HG03354 (cell line): ENCODE measurements at regions not wholly inside any gene's neighbourhood (a gene's known extent, or its start where the extent isn't known, plus 50 kb on each side); places are given as distances from the start of the nearest gene placed in this dataset.
"Not testable (repeated sequence)": the region's sequence is repeated elsewhere in the genome, so short reads cannot be mapped to it uniquely, and the experiment has no call there.

ENCODE experiments used
- ATAC-seq: cut with Tn5 transposase; IDR thresholded peaks from one replicate; pipeline ENCODE4 v1.9.1; 2021; ENCODE audit warnings: mild to moderate bottlenecking; ENCODE audit not compliant: unreplicated experiment, poor library complexity, severe bottlenecking

- ATAC-seq: no peak
Observed at GRCh38 chr12:84183576-84183975, 729.0 kb downstream of the SLC6A15 start.

- no peak for ATAC-seq
Observed at GRCh38 chr12:84174115-84174514, 738.5 kb downstream of the SLC6A15 start.

- no peak for ATAC-seq
Observed at GRCh38 chr12:84172823-84173424, 739.7 kb downstream of the SLC6A15 start.

DNA sequence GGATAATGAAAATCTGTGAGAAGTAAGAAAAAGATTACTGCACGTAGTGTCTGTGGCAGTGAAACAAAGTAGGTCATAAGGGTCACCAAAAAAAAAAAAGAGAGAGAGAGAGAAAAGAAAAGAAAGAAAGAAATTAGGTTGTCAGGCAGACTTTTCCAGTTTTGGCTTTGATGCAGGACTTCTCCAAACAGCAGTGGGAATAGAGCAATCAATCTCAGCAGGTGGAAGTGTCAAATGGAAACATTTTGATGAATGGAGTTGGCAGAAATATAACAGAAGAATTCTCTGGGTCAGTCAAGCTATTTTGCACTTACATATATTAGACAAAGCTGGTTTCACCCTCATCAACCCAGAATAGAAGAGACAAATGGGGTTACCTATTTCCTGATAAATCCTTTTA is 745.8 kb downstream of the SLC6A15 start:
- no peak for ATAC-seq

- no peak for ATAC-seq
Observed at GRCh38 chr12:84165998-84166571, 746.5 kb downstream of the SLC6A15 start.

GRCh38 chr12:84161296-84161695 is 751.3 kb downstream of the SLC6A15 start:
- no peak for ATAC-seq

GRCh38 chr12:84159260-84159659 is 753.3 kb downstream of the SLC6A15 start:
- no peak for ATAC-seq

DNA sequence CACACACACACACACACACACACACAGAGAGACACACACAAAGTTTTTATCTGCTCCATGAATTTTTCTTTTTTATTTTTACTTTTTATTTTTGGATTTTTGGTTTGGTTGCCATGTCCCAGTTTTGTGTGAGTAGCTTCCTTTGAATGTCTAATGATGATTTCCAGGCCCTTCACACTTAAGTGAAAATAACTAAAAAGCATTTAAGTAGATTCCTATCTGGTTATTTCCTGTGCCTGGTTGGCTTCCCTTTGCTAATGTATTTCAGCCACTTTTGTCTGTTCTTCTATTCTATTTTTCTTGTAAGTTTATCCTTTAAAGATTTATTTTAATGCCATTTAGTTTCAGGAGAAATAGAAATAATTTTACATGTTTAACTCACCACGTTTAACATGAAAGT is 755.4 kb downstream of the SLC6A15 start:
- ATAC-seq: no peak

DNA sequence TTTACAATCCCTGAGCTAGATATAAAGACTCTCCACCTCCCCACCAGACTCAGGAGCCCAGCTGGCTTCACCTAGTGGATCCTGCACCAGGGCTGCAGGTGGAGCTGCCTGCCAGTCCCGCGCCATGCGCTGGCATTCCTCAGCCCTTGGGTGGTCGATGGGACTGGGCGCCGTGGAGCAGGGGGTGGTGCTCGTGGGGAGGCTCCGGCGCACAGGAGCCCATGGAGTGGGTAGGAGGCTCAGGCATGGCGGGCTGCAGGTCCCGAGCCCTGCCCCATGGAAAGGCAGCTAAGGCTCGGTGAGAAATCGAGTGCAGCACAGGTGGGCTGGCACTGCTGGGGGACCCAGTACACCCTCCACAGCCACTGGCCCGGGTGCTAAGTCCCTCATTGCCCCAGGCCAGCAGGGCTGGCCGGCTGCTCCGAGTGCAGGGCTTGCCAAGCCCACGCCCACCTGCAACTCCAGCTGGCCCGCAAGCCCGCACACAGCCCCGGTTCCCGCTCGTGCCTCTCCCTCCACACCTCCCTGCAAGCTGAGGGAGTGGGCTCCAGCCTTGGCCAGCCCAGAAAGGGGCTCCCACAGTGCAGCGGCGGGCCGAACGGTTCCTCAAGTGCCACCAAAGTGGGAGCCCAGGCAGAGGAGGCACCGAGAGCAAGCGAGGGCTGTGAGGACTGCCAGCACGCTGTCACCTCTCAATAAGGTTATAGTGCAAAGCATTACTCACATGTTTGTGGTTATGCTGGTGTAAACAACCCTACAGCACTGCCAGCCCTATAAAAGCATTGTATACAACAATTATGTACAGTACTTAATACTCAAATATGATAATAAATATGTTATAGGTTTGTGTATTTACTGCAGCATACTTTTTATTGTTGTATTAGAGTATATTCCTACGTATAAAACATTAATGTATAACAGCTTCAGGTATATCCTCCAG is 757.3 kb downstream of the SLC6A15 start:
- ATAC-seq: not testable (repeated sequence)

GRCh38 chr12:84154439-84154990 is 758.1 kb downstream of the SLC6A15 start:
- ATAC-seq: not testable (repeated sequence)

DNA sequence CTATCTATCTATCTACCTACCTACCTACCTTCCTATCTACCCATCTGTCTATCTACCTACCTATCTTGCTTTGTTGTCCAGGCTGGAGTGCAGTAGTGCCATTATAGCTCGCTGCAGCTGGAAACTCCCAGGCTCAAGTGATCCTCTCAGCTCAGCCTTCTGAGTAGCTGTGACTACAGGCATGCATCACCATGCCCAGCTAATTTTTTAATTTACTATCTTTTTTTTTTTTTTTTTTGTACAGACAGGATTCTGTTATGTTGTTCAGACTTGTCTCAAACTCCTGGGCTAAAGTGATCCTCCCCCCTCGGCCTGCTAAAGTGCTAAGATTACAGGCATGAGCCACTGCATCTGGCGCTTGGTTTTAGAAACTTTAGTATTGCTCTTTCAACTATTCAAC is 762.4 kb downstream of the SLC6A15 start:
- no peak for ATAC-seq

DNA sequence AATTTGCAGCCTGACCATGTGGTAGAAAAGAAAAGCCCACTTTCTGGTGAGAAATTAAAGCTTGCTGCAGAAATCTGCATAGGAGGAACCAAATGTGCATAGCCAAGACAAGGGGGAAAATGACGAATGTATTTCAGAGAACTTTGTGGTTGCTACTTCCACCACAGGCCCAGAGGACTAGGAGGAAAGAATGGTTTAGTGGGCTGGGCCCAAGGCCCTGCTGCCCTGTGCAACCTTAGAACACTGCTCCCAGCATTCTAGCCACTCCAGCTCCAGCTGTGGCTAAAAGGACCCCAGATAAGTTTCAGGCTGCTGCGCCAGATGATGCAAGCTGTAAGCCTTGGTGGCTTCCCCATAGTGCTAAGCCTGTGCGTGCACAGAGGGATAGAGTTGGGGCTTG is 764.3 kb downstream of the SLC6A15 start:
- no peak for ATAC-seq

DNA sequence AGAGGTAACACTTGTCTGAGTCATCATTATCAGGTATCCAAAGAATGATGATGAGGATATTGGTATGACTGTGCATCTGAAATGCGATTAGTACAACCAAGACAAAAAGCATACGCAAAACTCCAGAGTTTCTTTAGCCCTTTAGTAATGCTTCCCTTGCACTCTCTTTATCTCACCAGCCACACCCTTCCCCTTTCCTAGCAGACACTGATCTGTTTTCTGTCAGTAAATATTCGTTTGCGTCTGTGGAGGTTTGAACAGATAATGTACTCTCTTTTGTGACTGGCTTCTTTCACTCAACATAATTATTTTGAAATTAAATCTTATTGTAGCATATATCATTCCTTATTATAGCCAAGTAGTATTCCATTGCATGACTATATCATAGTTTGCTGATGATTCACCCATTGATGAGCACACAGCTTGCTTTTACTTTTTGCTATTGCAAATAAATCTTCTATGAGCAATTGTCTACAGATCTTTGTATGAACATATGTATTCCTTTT is 775.7 kb downstream of the SLC6A15 start:
- no peak for ATAC-seq

GRCh38 chr12:84135586-84136279 is 776.9 kb downstream of the SLC6A15 start:
- ATAC-seq: no peak

GRCh38 chr12:84134797-84135366 is 777.7 kb downstream of the SLC6A15 start:
- ATAC-seq: no peak

DNA sequence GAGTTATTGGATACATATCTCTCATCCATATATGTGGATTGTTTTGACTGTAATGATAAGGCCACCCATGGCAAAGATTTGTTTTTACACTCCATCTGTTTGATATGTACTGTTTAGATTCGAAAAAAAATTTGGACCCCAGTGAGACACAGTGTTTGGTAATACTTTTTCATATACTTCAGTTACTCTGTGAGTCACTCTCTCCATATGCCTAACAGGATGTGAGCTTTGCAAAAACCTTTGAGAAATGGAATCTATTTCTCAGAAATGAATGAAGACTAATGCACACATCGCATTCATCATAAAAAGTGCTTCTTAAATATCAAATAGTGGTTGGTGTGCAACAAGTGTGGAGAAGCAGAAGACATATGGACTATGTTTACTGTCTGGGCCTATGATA is 781.5 kb downstream of the SLC6A15 start:
- no peak for ATAC-seq

GRCh38 chr12:84128117-84128991 is 784.2 kb downstream of the SLC6A15 start:
- ATAC-seq: no peak

GRCh38 chr12:84124211-84124610 is 788.4 kb downstream of the SLC6A15 start:
- no peak for ATAC-seq

DNA sequence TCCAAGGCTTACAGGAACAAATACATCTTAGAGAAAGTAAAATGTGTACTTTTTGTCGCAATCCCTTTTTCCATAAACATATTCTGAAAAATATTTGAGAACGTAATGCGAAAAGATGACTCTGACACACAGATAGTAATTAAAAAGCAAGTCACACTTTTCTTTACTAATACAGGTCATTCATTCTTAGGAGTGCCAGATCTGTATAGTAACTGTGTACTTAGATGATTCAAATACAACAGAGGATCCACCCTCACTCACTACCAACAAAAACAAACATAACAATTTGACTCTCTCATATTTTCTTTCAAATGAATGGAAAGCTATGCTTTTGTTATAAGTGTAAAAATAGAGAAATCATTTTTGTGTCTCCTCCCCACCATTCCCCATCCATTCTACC is 795.4 kb downstream of the SLC6A15 start:
- ATAC-seq: no peak
